Stimulated activated CD8-positive, alpha-beta memory T cell treated with anti-CD3 and anti-CD28 coated beads, Interleukin-12 subunit alpha, Interleukin-12 subunit beta, amount 100 ng/mL, for 1 hour (primary cell): ENCODE measurements at regions not wholly inside any gene's neighbourhood (a gene's known extent, or its start where the extent isn't known, plus 50 kb on each side); places are given as distances from the start of the nearest gene placed in this dataset.
A peak's percentile ranks its signal among the peaks of the same experiment; 100 is the strongest.

ENCODE experiments used
- DNase-seq: peaks from one replicate; pipeline ENCODE4 v3.0.0-alpha.2; 2020; ENCODE audit warnings: low read depth

GRCh38 chr2:224325941-224326340 lies 76.0 kb downstream of the FAM124B start:
- DNase-seq, result no peak

GRCh38 chr2:224324604-224325003 lies 77.3 kb downstream of the FAM124B start:
- no peak for DNase-seq

- DNase-seq, result no peak
These were observed 81.2 kb downstream of the FAM124B start for GRCh38 chr2:224320660-224321059.

- no peak for DNase-seq
These were observed 82.2 kb downstream of the FAM124B start for GRCh38 chr2:224319750-224320149.

GRCh38 chr2:224312741-224313140 lies 89.2 kb downstream of the FAM124B start:
- no peak for DNase-seq

GRCh38 chr2:224310943-224311625 lies 90.8 kb downstream of the FAM124B start:
- DNase-seq, result no peak

- DNase-seq, result no peak
These were observed 92.7 kb downstream of the FAM124B start for GRCh38 chr2:224309176-224309575.

GRCh38 chr2:224308272-224308911 lies 93.5 kb downstream of the FAM124B start:
- no peak for DNase-seq

GRCh38 chr2:224302952-224303351 lies 99.0 kb downstream of the FAM124B start:
- DNase-seq, result no peak

- DNase-seq, result no peak
These were observed 107.9 kb downstream of the FAM124B start for GRCh38 chr2:224293976-224294375.

GRCh38 chr2:224287531-224287930 lies 114.4 kb downstream of the FAM124B start:
- DNase-seq, result no peak

- no peak for DNase-seq
These were observed 115.0 kb downstream of the FAM124B start for GRCh38 chr2:224286923-224287322.

GRCh38 chr2:224284134-224284946 lies 117.6 kb downstream of the FAM124B start:
- DNase-seq, result peak; percentile 3

GRCh38 chr2:224283466-224283965 lies 118.4 kb downstream of the FAM124B start:
- DNase-seq, result no peak

GRCh38 chr2:224281374-224281773 lies 120.5 kb downstream of the FAM124B start:
- no peak for DNase-seq

- no peak for DNase-seq
These were observed 123.4 kb downstream of the FAM124B start for GRCh38 chr2:224278531-224278930.

- DNase-seq, result no peak
These were observed 125.7 kb downstream of the FAM124B start for GRCh38 chr2:224276251-224276650.

GRCh38 chr2:224272237-224272910 lies 129.5 kb downstream of the FAM124B start:
- no peak for DNase-seq

GRCh38 chr2:224271617-224272236 lies 130.2 kb downstream of the FAM124B start:
- DNase-seq, result no peak

GRCh38 chr2:224268441-224268840 lies 133.5 kb downstream of the FAM124B start:
- no peak for DNase-seq

- DNase-seq, result no peak
These were observed 137.6 kb downstream of the FAM124B start for GRCh38 chr2:224264259-224264658.

GRCh38 chr2:224263571-224264043 lies 138.3 kb downstream of the FAM124B start:
- no peak for DNase-seq
